ENCODE measurements at regions not wholly inside any gene's neighbourhood (a gene's known extent, or its start where the extent isn't known, plus 50 kb on each side); places are given as distances from the start of the nearest gene placed in this dataset.

DNA sequence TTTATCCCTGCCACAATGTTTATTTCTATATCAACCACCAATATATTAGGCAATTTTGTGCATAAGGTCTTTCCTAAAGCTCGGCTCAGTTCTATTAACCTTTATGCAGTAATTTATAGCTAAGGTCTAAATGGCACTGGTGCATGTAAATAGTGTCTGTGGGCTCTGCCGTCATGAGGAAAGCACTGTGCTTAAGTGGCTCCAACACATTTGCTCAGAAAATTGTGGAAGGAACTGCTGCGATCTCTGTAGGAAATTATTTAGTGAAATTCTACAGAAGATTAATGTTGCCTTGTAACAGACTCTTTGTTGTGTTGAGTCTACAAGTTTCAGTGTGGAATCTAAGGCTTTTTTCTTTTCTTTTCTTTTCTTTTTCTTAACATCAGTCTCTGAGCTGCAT is 54.0 kb upstream of the EGLN3 start:
- DNase-seq = no peak

DNA sequence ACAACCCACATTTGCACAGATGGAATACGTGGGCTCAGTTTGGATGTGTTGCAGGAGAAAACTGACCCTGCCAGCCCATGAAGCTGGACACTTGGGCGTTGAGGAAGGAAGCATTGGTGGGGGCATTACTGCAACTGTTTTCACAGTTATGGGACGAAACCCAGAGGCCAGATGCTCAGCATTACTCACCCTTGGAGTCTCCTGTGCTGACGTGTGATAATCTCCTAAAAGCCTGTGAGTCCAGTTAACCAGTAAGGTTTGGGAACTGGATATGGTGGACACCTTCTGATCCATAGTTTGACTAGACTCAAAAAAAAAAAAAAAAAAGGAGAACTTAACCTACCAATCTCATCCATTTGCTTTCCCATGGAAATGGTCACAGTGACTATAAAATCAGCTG is 52.8 kb upstream of the EGLN3 start:
- no peak for DNase-seq

GRCh38 chr14:34003082-34003668 is 52.3 kb upstream of the EGLN3 start:
- DNase-seq = no peak

Data from hematopoietic multipotent progenitor cell treated with erythropoietin and hydrocortisone succinate and interleukin-3 and kit ligand, for 4 days (in vitro differentiated cells).